Hepatic stellate cell (primary cell): ENCODE measurements at regions not wholly inside any gene's neighbourhood (a gene's known extent, or its start where the extent isn't known, plus 50 kb on each side); places are given as distances from the start of the nearest gene placed in this dataset.
"Not testable (repeated sequence)": the region's sequence is repeated elsewhere in the genome, so short reads cannot be mapped to it uniquely, and the experiment has no call there.

ENCODE experiments used
- DNase-seq: peaks from one replicate; pipeline ENCODE4 v3.0.0; 2011; ENCODE audit warnings: low spot score

DNA sequence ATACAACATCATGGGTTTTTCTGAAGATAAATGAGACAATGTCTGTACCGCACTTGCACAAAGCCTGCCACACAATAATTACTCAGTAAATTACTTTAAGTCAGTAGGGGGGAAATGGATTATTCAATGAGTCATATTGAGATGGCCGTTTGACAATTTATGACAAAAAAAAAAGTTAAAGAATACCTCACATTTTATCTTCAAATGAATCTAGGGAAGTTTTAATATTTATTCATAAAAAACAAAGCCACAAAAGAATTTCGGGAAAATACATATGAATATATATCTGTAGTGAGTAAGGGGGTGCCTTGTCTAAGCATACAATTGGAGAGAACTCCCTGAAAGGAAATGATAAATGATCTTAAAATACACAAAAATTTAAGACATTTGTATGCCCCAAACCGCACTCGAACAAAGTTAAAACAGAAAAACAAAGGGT lies 197.0 kb upstream of the SLC7A11 start:
- DNase-seq: peak; percentile 4

DNA sequence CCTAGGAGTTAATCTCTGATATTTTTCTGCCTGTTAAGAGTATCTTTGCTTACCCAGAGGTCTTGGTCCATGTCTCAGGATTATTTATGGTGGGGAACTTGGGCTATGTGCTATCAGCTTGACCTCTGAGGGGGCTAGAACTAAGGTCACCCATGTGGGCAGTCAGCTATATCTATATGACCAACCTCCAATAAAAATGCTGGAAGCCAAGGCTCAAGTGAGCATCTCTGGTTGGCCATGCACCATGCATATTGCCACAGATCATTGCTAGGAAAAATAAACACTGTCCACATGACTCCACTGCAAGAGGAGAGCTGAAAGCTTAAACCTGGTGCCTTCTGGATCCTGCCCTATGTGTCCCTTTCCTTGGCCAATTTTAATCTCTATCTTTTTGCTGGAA lies 196.5 kb upstream of the SLC7A11 start:
- DNase-seq: peak; percentile 18

DNA sequence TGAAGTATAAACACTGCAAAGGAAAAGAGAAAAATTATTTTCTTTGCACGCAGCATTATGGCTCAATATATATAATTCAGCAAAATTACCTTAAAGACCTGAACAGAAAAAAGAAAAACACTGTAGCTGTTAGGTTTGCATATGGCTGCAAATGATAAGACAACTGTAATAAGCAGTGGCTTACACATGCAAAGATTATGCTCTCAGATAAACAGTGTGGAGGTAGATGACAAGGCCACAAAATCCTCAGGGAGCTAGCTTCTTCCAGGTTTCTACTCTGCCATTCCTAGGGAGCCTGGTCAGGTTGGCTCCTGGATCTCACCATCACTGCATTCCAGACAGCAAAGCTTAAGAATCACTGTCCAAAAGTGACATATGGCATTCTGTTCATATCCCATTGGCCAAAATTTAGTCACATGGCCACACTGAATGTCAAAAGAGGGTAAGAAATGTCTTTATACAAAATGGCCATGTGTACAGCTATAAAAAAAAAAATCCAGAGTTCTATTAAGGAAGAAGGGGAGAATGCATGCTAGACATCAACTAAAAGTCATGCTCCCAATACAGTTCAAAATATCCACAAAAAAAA lies 195.2 kb upstream of the SLC7A11 start:
- no peak for DNase-seq

DNA sequence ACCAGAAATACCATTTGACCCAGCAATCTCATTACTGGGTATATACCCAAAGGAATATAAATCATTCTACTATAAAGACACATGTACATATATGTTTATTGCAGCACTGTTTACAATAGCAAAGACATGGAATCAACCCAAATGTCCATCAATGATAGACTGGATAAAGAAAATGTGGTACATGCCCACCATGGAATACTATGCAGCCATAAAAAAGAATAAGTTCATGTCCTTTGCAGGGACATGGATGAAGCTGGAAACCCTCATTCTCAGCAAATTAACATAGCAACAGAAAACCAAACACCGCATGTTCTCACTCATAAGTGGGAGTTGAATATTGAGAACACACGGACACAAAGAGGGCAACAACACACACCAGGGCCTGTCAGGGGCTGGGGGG lies 193.6 kb upstream of the SLC7A11 start:
- not testable (repeated sequence) for DNase-seq

DNA sequence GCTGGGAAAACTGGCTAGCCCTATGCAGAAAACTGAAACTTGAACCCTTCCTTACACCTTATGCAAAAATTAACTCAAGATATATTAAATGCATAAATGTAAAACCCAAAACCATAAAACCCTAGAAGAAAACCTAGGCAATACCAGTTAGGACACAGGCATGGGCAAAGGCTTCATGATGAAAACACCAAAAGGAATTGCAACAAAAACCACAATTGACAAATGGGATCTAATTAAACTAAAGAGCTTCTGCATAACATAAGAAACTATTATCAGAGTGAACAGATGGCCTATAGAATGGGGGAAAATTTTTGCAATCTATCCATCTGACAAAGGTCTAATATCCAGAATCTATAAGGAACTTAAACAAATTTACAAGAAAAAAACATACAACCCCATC lies 192.9 kb upstream of the SLC7A11 start:
- not testable (repeated sequence) for DNase-seq

DNA sequence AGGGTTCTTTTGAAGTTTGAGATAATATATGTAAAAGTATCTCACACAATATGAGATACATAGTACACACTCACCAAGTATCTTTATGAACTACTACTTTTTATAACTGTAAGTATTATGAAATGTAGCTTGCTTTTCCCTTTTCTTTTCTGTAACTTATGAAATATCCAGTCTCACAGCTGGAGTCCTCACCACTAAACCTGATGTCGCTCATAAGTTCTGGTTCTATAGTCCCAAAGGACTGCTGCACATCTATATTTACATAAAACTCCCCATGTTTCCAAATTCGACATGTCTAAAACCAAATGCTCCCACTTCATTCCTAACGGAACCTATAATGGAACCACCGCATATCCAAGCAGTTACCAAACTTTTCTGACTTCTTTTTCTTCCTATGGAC lies 186.5 kb upstream of the SLC7A11 start:
- no peak for DNase-seq

DNA sequence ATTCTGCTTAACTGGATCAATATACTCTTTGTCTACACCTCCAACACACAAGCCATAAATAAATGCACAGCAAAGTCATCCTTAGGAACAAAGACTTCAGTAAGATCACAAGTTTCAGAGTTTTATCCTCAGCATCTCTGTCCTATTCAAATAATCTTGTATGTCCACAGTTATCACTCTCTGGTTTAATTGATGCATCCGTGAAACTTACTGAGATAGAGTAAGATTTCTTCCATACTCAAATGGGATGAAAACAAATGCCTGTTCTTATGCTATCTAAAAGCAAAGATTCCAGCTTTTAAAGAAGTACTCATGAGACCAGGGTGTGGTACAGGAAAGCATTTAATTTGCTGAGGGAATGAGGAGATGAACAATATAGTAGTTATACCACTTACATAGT lies 184.6 kb upstream of the SLC7A11 start:
- no peak for DNase-seq

DNA sequence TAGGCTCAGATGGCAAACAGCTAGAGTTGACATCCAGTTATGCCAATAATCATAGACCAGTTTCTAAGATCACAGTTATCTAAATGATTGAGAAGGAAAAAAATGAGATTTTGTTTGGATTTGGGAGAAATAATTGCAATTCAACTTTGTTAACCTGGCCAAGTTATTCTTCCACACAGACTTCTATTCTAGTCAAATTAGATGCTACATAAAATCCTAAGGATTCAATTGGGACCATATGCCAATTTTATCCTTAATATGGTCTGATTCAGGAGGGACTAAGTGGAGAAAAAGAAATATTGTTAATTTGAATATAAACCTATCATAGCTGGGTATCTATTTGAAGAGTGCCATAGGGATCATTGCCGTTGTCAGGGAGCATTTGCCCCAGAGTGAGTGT lies 178.3 kb upstream of the SLC7A11 start:
- no peak for DNase-seq

DNA sequence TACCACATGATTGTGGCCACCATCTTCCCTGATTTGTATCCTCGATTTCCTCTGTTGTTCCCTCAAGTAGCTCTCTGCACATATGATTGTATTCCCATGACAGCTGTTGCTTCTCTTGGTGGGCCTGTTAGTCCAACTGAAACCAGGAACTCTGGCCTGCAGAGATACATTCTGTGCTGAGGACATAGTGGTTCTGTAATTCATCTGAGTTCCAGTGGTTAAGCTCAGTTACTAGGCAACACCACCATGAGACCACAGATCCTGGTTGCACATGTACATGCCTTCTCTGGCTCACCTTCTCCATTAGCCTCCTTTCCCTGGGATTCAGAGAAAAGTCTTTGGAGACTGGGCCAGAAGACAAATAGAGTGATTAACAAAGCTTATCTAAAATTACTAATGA lies 172.1 kb upstream of the SLC7A11 start:
- no peak for DNase-seq

DNA sequence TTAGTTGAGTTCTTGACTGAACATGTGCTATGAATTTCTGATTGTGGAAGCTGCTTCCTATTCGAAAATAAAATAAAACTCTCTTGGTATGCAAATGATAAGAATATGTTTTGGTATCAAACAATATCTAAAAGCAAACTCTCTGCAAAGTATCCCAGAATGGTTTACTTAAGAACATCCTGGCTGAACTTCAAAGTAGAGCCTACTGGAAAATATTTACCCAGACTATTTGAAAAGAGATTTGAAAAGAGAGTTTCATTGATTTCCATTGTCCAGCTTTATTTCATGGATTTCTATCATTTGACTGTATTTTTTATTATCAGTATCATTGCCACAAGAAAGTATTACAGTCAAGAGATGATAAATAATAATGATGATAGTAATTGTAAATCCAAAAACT lies 171.1 kb upstream of the SLC7A11 start:
- DNase-seq: no peak

DNA sequence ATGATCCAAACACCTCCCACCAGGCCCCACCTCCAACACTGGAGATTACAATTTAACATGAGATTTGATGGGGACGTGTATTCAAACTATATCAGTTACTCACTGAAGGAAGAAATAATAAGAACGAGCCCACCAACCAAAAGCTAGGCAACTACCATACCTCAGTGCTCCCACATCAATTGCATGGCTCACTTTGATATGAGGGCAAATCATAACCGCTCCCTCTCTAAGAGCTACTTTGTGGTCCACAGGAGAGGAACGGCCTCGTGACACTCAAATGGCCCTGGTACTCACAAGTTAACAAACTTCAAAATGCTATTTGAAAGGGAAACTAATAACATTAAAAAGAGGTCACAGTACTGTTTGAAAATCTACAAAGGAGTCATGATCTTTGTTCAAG lies 170.7 kb upstream of the SLC7A11 start:
- no peak for DNase-seq

DNA sequence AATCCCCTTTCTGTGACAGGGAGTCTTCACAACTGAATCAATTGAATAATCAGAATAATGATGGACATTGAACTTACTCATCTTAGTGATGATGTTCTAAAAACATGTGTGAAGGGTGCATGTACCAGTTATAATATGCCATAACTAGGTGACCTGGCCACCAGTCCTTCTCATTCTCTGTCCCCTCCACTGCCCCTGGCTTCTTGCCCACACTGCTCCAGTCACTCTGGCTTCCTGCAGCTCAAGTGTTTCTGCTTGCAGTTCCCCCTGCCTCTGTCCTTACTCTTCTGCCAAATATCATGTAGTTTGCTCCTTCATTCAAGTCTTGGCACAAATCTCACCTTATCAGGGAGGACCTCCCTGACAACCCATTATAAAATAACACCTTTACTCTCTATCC lies 168.1 kb upstream of the SLC7A11 start:
- no peak for DNase-seq

DNA sequence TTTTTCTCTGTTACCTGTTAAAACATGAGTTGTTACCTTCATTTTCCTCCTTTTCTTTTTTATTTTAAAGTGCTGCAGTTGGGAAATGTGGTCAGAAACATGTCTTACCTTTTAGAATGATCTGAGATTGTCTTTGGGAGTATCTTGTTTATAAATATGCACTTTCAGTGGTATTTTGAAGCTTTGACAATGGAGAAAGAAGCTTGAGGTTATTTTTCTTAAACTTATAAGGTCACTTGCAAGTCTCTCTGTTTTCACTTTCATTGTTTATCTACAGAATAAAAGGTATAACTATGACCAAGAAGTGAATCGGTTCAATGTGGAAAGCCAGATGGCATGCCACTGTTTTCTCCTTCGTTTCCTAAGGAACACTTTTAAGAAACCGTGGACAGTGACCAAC lies 167.5 kb upstream of the SLC7A11 start:
- DNase-seq: no peak

DNA sequence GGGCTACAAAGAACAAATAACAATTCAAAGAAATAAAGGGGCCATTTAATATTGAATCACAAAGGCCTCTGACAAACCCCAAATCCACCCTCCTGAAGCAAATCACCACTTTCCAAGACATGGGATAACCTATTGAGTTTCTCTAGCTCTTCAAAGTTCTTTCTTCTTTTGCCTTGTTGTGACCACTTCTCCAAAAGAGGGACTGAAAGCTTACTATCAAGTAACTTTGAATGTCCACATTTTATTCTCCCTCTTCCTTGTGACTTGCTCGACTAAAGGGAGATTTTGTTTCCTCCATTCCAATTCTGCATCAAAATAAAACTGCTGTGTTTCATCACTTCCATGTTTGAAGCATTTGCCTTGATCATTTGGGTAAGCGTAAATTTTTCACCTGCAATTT lies 166.6 kb upstream of the SLC7A11 start:
- no peak for DNase-seq

DNA sequence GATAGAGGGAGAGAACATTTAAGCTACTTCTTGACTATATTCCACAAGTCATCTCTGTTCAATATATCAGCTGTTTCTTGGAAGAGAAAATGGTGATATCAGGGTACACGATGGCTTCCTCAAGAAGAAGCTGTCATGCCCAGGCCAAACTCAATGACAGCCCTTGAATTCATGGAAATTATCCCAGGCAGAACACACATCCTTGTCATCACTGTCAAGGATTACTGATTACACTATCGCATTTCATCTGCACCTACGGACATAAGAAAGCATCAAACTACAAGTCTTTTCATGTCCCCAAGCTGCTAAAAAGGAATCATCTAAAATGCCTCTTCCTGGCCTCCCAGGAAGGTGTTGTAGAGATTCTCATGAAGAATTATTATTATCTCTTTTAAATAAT lies 165.2 kb upstream of the SLC7A11 start:
- no peak for DNase-seq

DNA sequence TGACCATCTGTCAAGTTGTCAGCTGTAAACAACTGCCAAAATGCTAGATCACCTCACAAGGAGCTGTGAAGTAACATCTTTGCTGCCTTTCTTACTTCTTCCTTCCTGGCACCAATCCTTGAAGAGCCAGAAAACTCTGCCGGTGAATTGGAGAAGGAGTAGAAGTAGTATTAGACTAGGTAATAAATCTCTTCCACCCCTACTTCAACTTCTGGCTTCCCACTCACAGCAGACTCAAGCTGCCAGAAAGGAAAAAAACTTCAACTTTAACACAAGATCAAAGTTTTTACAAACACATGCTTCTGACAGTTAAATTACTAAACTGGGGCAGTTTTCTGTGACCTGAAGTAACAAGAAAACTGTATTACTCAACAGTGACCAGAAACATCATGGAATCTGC lies 164.7 kb upstream of the SLC7A11 start:
- no peak for DNase-seq

DNA sequence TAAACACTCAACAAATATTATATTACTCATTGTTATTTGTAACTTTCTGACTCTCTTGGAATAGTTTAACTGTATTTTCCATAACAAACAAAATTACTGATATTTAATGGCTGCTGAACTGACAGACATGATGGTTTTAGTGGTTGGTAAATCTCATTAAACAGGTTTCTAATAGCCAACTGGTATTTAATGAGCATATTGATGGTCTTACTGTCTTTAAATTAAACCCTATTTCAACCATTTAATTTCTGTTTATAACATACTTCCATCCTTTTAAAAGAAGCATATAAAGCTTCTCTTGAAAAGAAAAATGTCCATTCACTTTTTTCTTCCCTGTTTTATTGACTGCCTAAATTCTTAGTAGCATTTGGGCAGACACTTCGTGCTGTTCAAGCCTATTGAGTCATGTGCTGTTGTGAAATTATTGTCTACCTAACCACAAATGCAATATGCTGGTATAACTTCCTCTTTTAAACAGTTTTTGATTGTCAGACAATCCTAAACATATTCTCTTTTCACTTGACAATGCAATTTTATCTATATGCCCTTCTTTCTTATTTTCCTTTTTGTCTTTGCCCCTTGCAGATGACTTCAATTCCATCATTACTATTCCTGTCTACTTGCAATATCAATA lies 163.9 kb upstream of the SLC7A11 start:
- DNase-seq: peak; percentile 8

DNA sequence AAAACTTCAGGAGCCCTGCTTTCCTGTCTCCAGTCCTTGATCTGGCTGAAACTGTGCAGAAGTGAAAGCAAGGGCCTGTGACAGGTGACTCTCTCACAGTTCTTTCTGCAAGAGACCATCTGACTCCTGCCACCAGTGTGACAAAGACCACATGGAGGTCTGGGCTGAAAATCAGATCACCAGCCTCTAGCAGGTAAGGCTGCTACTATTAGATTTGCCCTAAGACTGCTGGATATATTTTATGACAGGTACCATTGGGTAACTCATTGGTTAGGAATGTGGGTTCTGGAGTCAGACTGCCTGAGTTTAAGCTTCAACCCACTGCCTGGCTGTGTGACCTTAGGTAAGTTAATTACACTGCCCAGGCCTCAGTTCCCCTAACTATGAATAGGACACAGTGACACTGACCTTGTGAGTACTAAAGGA lies 163.3 kb upstream of the SLC7A11 start:
- no peak for DNase-seq

DNA sequence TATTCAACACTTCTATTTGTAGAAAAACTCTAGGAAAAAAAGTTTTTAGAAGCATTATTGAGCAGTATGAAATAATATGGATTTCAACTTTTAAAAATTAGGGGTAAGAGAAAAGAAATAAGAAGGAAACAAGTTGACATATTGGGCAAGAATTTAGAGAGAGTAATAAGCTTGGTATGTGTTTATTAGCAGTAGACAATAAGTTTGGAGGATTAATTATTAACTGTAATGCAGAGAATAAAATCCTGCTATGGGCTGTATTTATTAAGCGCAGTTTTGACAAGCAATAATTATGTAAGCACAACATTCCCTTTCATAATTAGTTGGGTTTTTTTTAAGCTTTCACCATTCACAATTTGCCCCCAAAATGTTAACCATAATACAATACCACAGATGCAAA lies 162.7 kb upstream of the SLC7A11 start:
- no peak for DNase-seq

DNA sequence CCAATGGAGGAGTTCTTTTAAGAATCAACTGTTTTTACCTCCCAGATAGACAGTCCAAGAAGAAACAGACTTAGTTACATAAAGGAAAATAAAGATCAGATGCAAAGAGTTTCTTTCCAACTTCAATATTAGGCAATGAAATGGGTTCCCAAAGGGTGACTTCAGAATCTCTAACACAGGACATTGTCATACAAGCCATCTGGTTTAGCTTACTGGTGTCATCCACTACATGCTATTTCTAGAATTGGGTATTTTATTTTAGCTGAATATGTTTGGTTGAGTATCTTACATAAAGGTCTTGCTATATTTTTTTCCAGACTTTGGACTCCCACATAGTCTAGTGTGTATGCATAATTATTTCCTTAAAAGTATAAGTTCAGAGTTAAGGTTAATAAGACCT lies 162.1 kb upstream of the SLC7A11 start:
- DNase-seq: no peak

DNA sequence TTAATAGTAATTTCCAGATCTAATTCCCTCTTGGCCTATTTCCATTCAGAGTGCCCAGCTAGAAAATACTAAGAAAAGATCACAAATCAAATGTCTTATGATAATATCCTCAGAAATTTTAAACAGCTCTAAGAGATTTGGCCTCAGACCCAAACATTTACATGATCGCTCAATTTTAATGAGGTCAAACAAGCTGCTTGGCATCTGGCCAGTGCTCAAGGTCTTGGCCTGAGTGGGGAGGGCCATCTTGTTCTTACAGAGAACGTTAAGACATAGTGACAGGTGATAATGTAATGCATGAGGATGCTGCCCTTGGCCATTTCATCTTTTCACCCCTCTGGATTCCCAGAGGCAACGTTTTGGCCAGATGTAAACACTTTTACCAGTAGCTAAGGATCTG lies 159.2 kb upstream of the SLC7A11 start:
- DNase-seq: no peak

DNA sequence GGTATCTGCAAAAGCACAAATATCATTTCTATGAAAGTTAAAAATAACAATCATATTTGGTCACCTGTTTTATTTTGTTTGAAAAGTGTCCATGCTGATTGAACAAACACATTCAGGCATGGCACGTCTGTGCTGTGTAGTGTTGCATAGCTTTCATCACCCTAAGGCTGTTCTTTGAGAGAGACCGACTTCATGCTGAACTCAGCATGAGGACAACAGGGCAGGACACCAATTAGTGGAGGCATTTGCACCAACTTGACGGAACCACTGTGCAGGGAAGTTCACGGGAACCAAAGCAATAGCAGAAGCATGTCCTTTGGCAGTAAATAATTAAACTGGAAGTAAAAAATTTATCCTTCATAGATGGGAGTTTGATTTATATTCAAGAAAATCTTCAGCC lies 158.4 kb upstream of the SLC7A11 start:
- no peak for DNase-seq

DNA sequence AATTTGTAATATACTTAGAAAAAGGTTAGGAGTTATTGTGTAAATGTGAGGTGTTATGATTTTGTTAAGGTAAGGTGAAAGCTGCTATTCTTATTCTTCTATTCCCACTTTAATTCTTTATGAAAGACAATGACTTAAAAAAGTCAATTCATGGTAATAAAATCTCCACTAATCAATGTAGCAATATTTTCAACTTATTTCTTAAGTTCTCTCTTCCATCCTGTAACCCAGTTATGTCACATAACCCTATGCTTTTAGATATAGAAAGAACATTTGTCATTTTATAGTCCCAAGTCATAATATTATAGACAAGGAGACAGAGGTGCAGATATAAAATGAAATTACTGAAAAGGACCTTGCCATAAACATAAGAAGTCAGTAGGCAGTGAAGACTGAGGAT lies 157.9 kb upstream of the SLC7A11 start:
- no peak for DNase-seq

DNA sequence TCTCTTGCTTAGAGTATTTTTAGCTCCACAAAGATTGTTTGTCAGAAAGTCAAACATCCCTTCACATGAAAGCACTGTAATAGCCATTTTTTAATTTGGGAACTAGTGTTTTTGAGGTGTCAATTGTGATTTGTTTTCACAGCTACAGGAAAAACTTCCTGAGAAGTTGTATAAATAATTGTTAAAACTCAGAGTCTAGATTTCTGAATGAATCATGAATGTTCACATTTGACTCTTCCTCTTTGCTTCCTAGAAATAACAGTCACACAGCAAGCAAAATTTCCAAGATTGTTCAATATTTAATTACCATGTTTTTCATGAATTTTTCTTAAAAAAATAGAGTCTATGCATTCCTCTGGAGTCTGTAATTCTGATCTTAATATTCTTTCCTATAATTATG lies 156.9 kb upstream of the SLC7A11 start:
- no peak for DNase-seq
